GM19239 (cell line): ENCODE measurements at regions not wholly inside any gene's neighbourhood (a gene's known extent, or its start where the extent isn't known, plus 50 kb on each side); places are given as distances from the start of the nearest gene placed in this dataset.
"Not testable (repeated sequence)": the region's sequence is repeated elsewhere in the genome, so short reads cannot be mapped to it uniquely, and the experiment has no call there.

ENCODE experiments used
- DNase-seq: peaks from one replicate; pipeline ENCODE4 v3.0.0; 2011; ENCODE audit warnings: low spot score; ENCODE audit not compliant: insufficient read length
- FAIRE-seq: peaks from 2 replicates; lab custom pipeline; 2011; peaks lifted over from hg19 to GRCh38; lab: Jason Lieb, UNC

DNA sequence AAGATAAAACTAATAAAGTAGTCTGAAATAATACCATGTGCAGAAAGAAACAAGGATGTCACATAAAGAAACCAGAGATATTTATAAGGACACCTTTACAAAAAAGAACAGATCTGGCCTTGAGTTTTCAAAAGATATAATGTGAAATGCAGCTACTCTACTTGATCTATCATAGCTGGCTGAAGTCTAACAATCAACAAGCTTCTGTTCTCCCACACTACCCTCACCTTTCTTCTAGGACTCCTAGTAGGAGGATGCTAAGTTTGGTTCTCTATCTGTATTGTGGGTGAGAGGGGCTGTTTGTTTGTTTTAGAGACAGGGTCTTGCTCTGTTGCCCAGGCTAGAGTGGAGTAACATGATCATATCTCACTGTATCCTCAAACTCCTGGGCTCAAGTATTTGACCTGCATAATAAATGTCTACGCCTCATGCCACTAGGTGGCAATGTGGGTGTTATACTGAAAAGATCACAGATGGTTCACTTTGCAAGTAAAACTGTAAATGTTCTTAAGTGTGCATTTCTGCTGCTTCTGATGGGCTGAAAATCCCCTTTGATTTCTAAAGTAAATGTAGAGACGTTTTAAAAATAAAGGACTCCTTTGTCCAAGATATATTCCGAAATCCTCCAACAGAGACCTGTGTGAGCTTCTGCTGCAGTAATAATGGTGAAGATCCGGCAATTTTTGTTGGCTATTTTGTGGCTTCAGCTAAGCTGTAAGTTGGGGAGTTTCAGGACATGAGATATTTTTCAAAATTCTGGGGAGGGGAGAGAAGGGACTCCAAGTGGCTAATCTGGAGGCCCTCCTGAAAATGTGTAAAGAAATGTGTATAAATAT lies 269.3 kb downstream of the DAD1 start:
- FAIRE-seq (peak; percentile 88), DNase-seq (peak; percentile 9)

DNA sequence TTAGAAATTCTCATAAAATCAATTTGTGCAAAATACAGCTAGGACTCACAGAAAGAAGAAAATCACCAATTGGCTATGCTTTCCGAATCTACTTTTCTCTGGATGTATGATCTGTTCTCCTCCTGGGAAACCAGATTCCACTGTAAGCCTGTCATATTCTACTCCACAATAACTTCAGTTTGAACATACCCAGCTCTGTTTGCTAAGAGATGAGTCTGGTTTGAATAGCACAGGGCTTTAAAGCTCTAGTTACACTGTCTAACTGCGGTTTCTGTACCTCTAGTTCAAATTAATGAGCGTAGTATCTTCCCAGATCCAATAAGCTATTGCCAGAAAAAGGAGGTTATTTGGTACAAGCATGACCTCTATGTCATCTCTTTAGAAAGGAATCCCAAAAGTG lies 270.1 kb downstream of the DAD1 start:
- DNase-seq (no peak), FAIRE-seq (no peak)

DNA sequence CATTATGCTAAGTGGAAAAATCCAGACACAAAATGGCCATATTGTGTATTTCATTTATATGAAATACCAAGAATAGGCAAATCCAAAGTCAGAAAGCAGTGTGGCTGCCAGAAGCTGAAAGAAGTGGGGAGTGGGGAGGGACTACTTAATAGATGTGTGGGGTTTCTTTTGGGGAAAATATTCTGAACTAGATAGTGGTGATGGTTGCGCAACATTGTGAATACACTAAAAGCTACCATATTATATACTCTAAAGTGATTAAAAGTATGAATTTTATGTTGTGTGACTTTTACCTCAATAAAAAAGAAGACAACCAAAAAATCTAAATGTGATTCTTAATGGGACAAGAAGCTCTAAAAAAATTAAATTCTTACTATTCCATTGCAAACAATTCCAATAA lies 272.6 kb downstream of the DAD1 start:
- no peak for DNase-seq
- FAIRE-seq: no peak

DNA sequence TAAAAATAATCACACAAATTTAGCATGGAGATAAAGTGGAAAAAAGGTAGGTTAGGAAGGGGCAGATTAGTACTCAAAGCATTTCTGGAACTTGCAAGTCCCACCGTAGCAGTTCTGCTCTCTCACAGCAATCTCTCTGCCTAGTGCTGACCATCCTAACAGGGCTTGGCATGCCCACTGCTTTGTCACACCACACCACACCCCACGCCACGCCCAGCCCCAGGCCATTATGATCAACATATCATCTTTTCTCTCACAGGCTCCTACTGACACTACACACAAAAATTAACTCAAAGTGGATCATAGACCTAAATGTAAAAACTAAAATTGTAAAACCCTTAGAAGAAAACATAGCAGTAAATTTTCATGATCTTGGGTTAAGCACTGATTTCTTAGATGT lies 273.7 kb downstream of the DAD1 start:
- FAIRE-seq (no peak), DNase-seq (no peak)

DNA sequence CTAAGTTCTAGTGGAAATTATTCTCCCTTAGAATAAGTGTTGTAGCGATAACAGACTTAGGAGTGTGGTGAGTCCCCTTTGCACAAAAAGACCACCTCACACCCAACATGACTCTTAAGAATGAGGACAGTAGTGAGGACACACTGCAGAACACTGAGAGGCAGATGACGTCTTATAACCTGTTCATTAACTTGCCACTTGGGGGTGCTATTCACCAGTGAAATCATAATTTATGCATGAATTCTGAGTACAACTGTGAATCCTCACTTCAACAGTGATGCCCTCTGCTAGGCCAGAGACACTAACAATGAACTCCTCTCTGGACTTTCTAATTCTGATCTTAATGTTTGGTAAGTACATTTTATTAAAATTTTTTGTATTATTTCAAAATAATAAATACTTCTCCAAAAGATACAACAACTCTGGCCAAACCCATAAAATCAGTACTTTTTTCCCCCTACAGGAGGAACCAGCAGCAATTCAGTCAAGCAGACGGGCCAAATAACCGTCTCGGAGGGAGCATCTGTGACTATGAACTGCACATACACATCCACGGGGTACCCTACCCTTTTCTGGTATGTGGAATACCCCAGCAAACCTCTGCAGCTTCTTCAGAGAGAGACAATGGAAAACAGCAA lies 274.7 kb downstream of the DAD1 start:
- FAIRE-seq: peak; percentile 96

DNA sequence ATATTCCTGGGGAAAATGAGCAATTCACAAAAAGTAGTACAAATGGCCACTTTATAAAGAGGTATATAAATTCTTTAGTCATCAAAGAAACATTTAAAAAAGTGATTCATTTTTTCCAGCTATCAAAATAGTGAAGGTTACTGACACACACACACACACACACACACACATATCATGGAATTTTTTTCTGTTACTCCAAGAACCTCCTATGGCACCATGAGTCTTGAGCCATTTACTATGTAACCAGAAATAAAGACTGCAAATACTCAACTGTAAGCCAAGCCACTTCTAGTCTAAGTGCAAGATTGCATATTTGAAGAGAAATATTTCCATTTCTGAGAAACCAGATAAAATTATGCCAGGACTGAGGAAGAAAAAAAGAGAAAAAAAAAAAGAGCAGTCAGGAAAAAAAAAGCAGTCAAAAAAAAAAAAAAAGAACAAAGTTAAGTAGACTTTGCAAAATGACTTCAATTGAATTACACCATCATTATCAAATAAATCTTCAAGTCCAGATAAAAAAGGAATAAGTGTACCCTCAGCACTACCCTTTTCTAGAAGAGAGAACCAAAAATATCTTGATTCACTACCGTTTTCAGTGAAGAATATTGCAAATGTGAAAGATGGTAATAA lies 275.7 kb downstream of the DAD1 start:
- no peak for FAIRE-seq

More for the DNA sequence above, 274.7 kb downstream of the DAD1 start:
- peak; percentile 38 for DNase-seq

DNA sequence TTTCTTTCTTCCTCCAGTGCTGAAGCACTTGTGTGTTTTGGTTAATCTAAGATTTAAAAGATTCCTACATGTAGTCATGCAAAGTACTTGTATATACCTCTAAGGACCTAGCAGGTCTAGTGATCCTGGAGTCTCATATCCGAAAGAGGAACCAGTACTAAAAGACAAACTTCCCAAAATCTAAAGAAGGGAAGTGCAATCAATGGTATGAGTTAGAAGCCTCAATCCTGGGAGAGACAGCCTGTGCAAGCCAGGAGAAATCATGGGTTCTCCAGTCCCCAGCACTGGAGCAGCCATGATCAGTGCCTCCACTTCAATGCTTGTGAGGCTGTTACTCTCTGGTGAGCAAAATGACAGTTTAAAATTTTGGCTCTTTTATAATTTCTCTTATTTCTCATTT lies 277.4 kb downstream of the DAD1 start:
- no peak for DNase-seq
- no peak for FAIRE-seq

More for the DNA sequence above, 275.7 kb downstream of the DAD1 start:
- no peak for DNase-seq

DNA sequence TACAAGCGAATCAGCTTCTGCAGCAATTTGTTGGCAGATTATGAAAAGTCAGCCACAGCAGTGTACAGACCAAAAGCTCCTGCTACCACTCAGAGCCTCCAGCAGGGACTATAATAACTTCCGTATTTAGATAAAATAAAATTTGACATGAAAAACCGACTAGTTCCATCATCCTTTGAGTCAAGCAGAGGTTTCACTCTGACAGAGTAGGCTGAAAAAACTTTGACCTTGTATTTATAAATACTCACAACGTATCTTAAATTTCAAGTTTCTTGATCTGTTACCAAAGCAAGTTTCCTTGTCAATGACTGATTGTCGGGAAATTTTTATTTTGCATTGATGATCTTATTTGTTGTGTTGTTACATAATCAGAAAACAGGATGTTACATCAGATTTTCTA lies 283.4 kb downstream of the DAD1 start:
- DNase-seq (no peak), FAIRE-seq (no peak)

DNA sequence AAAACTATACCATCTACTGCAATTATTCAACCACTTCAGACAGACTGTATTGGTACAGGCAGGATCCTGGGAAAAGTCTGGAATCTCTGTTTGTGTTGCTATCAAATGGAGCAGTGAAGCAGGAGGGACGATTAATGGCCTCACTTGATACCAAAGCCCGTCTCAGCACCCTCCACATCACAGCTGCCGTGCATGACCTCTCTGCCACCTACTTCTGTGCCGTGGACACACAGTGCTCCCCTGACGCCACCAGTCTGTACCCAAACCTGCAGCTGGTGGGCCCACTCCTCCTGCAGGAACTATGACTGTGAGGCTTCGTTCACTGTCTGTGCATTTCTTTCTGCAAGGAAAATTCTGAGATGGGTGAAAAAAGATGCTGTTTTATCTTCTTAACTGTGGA lies 284.7 kb downstream of the DAD1 start:
- DNase-seq: no peak
- FAIRE-seq: no peak

DNA sequence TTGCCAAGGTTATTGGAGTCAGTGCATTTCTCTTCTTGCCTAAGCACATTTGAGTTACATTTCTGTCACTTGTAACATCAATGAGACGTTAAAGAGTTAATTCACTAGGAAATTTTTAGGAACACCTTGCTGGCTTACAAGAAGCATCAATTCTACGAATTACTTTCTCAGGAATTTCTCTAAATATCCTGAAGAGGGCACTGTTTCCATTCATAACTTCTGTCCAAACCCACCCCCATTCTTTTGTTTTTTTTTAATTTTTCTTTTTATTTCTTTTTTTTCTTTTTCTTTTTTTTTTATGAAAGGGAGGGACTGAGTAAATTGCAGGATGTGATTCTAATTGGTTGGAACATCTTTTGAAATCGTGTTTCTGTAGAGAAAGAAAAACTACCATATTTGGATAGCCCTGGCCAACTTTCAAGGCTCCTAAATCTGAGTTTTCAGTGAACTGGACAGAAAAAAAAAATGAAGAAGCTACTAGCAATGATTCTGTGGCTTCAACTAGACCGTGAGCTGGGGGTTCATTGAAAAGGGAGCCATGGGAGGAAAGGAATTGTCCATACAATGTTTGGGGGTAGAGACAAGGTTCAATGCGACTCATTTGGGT lies 285.3 kb downstream of the DAD1 start:
- DNase-seq (no peak), FAIRE-seq (no peak)

DNA sequence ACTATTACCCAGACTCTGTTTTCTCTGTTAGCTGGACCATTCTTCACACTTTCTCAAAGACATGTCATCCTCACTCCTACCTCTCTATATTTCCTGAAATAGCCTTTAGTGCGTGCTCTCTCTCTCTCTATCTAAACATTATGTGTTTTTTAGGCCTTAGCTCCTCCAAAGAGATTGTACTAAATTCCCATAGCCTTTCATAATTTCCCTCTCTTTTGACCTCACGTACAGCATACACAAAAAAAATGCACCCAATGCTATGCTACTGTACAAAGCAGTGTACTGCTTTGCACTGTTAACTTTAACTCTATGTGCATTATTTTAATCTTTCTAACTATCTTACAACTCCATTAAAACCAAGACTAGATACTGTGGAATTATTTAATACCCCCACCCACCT lies 288.4 kb downstream of the DAD1 start:
- FAIRE-seq (no peak), DNase-seq (no peak)

DNA sequence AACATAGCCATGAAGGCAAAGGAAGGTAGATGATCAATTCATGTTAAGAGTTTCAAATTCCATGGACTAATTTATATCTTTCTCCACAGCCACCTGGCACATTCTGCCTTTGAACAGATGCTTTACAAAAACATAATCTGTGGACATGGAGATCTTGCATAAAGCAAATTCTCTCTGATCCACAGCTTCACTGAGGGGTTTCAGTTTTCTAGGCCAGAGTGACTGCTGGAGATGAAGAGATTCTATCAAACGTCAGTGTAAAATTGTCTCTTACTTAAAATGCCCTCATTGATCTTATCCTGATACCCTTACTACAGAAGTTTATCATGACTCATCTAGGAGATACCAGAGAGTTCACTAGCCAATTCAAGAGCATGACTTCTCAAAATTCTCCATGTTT lies 291.6 kb downstream of the DAD1 start:
- FAIRE-seq: no peak
- DNase-seq: no peak

DNA sequence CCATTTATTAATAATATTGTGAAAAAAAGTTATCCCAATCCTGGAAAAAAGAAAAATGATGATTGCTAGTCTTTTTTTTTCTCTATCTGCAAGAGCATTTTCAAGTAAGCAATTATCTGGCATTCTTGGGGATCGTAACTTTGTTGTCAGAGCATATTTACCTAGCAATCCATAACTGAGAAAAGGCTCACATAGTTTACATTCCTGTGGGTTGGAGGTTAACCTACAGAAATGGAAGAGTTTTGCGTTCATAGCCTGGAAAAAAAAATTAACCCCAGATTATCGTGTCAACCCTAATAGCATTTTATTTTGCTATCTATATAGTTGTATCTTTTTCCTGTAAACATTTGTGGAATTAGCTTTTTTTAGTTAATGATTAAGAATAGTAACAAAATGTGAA lies 292.3 kb downstream of the DAD1 start:
- FAIRE-seq (no peak), DNase-seq (no peak)

DNA sequence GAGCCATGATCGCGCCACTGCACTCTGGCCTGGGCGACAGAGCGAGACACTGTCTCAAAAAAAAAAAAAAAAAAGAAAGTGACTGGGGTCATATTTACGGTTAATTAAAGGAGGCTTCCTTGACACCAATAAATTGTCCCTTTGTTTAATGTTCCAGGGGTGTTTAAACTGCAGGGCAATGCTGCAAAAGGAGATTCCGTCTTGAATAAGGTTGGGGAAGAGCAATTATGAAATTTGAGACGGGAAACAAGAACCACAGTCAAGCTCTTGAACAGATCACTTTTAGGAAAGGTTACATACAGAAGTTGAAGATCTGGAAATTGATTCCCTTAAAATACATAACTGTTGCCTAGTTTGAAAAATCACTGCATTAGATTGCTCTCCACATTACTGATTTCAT lies 292.9 kb downstream of the DAD1 start:
- DNase-seq (no peak), FAIRE-seq (no peak)

DNA sequence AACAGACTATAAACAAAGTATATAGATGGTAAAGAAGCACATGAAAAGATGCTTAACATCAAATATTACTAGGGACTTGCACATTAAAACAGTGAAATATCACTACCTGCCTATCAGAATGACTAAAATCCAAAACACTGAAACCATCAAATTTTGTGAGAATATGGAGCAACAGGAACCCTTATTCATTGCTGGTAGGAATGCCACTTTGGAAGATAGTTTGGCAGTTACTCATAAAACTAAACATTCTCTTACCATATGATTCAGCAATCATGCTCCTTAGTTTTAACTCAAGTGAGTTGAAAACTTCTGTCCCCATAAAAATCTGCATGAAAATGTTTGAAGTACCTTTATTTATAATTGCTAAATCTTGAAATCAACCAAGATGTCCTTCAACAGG lies 297.6 kb downstream of the DAD1 start:
- FAIRE-seq: peak; percentile 4

DNA sequence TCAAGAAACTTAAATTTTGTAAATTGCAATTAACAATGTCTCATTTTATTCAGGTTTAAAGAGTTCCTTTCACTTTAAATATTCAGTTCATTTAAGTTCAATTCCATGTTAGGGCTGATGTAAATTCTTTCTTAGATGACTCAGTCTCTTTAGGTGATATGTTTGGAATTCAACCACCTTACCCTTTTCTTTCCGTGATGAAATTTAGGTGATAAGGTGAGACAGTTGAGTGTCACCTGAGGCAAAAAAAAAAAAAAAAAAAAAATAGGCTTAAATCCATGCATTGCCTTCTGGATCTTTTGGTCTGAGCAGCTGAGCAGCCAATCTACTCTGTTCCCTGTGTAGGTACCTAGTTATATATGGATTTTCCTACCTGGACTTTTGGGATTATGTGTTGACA lies 299.5 kb downstream of the DAD1 start:
- DNase-seq: no peak
- no peak for FAIRE-seq

More for the DNA sequence above, 297.6 kb downstream of the DAD1 start:
- DNase-seq: no peak

DNA sequence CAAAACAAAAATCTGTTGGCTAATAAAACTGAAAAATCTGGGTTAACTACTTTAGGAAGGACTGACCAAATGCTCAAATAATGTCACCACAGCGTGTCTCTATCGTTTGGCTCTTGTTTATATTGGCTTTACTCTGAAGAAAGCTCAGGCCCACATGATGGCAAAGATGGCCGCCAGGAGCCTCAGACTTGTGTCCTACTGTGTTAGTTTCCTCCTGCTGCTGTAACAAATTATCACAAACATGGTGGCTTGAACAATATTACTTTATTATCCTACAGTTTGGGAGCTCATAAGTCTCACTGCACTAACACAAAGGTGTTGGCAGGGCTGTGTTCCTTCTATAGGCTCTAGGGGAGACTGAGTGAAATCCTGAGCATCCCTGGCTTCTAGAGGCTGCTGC lies 303.0 kb downstream of the DAD1 start:
- no peak for FAIRE-seq
- DNase-seq: no peak

DNA sequence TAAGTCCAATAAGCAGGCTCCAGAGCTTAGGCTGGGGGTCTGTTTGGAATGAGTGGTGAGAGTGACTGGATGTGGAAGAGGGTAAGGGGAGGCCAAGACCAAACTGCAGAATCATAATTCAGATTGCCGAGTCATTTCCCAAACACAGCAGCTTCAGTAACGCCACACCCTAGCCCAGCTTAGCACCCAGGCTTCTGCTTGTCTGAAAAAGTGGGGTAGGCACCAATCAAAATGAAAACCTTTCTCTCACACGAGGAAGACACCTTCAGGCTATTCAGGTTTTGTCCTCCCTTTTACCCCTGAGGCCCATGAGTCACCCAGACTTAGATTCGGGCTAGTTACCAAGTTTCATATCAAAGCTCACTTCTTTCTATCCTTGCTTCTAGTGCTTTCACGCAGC lies 306.1 kb downstream of the DAD1 start:
- DNase-seq: no peak
- FAIRE-seq: no peak

DNA sequence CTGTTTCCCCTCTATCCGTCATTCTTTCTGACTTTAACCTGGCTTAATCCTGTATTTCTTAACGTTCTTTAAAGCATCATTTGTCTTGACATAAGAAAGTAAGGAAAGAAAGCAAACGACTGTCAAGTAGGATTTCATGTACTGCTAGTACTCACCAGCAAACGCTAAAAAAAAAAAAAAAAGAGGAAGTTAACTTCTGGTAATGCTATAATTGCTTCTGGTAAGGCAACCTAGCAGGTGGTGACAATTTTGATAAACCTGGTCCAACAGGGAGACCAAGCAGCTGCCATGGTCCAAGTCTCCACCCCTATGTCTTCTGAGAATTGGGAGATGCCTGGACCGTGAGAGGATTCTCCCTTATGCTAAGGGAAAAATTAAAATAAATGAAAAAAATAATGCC lies 306.6 kb downstream of the DAD1 start:
- DNase-seq (peak; percentile 10), FAIRE-seq (no peak)

DNA sequence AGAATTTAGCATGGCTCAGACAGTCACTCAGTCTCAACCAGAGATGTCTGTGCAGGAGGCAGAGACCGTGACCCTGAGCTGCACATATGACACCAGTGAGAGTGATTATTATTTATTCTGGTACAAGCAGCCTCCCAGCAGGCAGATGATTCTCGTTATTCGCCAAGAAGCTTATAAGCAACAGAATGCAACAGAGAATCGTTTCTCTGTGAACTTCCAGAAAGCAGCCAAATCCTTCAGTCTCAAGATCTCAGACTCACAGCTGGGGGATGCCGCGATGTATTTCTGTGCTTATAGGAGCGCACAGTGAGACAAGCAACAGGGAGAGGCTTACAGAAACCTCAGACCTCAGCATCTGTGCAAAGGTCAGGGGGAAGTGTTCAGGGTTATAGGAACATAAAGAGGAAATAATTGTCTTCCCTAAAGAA lies 307.6 kb downstream of the DAD1 start:
- FAIRE-seq, DNase-seq: not testable (repeated sequence)
